A549 (cell line): ENCODE measurements at regions not wholly inside any gene's neighbourhood (a gene's known extent, or its start where the extent isn't known, plus 50 kb on each side); places are given as distances from the start of the nearest gene placed in this dataset.

Experiments used
- BHLHE40 ChIP-seq: IDR thresholded peaks from 2 replicates; pipeline ENCODE4 v1.6.1; 2012; ENCODE audit warnings: low read depth, low read length, inconsistent platforms
- EP300 ChIP-seq, 2 experiments: fragments of >200 bp; sonication (Bioruptor Twin); formaldehyde crosslinking; IDR thresholded peaks; 2 replicates in 1 of 2; 3 replicates in 1 of 2; pipeline ENCODE4 v1.6.1; 2016 to 2017
- FOSL2 ChIP-seq, 2 experiments: fragments of 450-650 bp in 1 of 2; fragments of >200 bp in 1 of 2; sonication (Bioruptor Twin) in 1 of 2; formaldehyde crosslinking; IDR thresholded peaks; 2 replicates each; pipeline versions ENCODE4 v1.5.0 to v1.6.1; 2016 to 2020; ENCODE audit warnings: mild to moderate bottlenecking in 1 of 2, moderate library complexity in 1 of 2
- KDM5A ChIP-seq: fragments of 200-600 bp; sonication (generic); IDR thresholded peaks from 2 replicates; pipeline ENCODE4 v1.6.1; 2016; ENCODE audit warnings: antibody characterized with exemption, mild to moderate bottlenecking
- MAZ ChIP-seq: fragments of 150-350 bp; IDR thresholded peaks from 2 replicates; pipeline ENCODE4 v1.6.1; 2014; ENCODE audit warnings: antibody characterized with exemption, low read depth, low read length, borderline replicate concordance
- MYC ChIP-seq: IDR thresholded peaks from 2 replicates; pipeline ENCODE4 v1.6.1; 2012; ENCODE audit warnings: mild to moderate bottlenecking, inconsistent platforms, low read length, improper control_type of control experiment, borderline replicate concordance
- RFX5 ChIP-seq: fragments of 450-650 bp; IDR thresholded peaks from 2 replicates; pipeline ENCODE4 v1.7.1; 2014; ENCODE audit warnings: antibody characterized with exemption, mild to moderate bottlenecking, moderate library complexity
- TFCP2L1 ChIP-seq: fragments of 250-450 bp; sonication (Bioruptor Pico); IDR thresholded peaks from 2 replicates; pipeline ENCODE4 v1.5.0; 2021; ENCODE audit warnings: mild to moderate bottlenecking
- TF ChIP-seq, protein P1 (sequence below): fragments of >200 bp; sonication (Bioruptor Twin); formaldehyde crosslinking; IDR thresholded peaks from 3 replicates; pipeline ENCODE4 v1.5.1; 2016
- TF ChIP-seq, protein P2 (sequence below): fragments of 200-600 bp; sonication (generic); IDR thresholded peaks from 2 replicates; pipeline ENCODE4 v1.6.1; 2016; ENCODE audit warnings: antibody characterized with exemption, mild to moderate bottlenecking, moderate library complexity

DNA sequence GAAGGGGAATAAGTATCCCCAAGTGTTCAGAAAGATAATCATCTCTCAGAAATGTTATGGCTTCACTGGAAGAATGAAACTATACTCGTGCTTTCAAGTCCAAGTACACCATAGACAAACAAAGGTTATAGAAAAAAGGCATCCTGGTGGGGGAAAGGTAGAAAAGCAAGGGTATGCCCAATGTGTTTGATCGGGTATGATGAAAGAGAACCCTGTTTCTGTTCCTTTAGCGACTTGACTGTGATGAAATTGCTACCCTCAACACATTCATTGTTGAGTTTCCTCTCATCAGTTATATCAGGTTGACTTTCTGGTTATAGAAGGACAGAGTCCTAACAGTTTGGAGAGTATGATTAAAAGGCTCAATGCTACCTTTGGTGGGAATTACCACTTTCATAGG, 464.3 kb downstream of the GRXCR1 start:
- TF ChIP-seq, protein P1, sequence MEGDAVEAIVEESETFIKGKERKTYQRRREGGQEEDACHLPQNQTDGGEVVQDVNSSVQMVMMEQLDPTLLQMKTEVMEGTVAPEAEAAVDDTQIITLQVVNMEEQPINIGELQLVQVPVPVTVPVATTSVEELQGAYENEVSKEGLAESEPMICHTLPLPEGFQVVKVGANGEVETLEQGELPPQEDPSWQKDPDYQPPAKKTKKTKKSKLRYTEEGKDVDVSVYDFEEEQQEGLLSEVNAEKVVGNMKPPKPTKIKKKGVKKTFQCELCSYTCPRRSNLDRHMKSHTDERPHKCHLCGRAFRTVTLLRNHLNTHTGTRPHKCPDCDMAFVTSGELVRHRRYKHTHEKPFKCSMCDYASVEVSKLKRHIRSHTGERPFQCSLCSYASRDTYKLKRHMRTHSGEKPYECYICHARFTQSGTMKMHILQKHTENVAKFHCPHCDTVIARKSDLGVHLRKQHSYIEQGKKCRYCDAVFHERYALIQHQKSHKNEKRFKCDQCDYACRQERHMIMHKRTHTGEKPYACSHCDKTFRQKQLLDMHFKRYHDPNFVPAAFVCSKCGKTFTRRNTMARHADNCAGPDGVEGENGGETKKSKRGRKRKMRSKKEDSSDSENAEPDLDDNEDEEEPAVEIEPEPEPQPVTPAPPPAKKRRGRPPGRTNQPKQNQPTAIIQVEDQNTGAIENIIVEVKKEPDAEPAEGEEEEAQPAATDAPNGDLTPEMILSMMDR: no peak
- TF ChIP-seq TFCP2L1 (CRISPR knock-in tag) (no peak), MAZ (no peak), FOSL2 (IDR thresholded peaks at IDR 0.05) (no peak), FOSL2 (CRISPR knock-in tag; IDR thresholded peaks at IDR 0.05) (no peak), RFX5 (no peak), BHLHE40 (no peak), MYC (no peak), KDM5A (no peak), EP300 (IDR thresholded peaks at IDR 0.05) (no peak)
- TF ChIP-seq, protein P2, sequence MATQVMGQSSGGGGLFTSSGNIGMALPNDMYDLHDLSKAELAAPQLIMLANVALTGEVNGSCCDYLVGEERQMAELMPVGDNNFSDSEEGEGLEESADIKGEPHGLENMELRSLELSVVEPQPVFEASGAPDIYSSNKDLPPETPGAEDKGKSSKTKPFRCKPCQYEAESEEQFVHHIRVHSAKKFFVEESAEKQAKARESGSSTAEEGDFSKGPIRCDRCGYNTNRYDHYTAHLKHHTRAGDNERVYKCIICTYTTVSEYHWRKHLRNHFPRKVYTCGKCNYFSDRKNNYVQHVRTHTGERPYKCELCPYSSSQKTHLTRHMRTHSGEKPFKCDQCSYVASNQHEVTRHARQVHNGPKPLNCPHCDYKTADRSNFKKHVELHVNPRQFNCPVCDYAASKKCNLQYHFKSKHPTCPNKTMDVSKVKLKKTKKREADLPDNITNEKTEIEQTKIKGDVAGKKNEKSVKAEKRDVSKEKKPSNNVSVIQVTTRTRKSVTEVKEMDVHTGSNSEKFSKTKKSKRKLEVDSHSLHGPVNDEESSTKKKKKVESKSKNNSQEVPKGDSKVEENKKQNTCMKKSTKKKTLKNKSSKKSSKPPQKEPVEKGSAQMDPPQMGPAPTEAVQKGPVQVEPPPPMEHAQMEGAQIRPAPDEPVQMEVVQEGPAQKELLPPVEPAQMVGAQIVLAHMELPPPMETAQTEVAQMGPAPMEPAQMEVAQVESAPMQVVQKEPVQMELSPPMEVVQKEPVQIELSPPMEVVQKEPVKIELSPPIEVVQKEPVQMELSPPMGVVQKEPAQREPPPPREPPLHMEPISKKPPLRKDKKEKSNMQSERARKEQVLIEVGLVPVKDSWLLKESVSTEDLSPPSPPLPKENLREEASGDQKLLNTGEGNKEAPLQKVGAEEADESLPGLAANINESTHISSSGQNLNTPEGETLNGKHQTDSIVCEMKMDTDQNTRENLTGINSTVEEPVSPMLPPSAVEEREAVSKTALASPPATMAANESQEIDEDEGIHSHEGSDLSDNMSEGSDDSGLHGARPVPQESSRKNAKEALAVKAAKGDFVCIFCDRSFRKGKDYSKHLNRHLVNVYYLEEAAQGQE: no peak
